ENCODE measurements at regions not wholly inside any gene's neighbourhood (a gene's known extent, or its start where the extent isn't known, plus 50 kb on each side); places are given as distances from the start of the nearest gene placed in this dataset.

DNA sequence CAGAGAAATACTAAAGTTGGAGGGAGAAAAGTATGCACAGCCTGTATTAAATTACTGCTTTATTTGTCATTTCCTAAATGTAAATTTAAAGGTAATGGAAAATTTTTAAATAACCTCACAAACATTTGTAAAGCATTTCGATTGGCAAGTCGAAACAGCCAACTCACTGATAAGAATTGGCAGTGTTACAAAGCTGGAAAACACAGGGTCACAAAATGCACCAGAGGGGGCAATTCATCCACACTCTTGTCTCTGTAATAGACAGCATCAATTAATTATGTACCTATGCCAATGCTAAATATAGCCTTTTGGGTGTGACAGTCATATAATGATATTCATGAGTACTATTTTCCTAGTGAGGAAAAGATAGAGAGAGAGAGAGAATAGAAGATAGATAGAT lies 140.6 kb upstream of the PRLR start:
- H3K9me3 ChIP-seq (ENCODE audit: control extremely low read depth in 1 of 5, control insufficient read depth in 4 of 5, insufficient read depth in 2 of 5, low read depth in 1 of 5, low read length in 4 of 5), result no peaks in the 10 kb centered on the region
- ChIA-PET CTCF (no interaction called here), POLR2A (no interaction called here)
- no CpG with 5 or more reads among the region's 2 CpGs for WGBS (ENCODE audit: insufficient coverage)
- H3K4me1 ChIP-seq (ENCODE audit: control extremely low read depth in 1 of 4, control insufficient read depth in 4 of 4, insufficient read depth in 4 of 4, low read length in 3 of 4), result no peaks in the 10 kb centered on the region
- no peaks in the 10 kb centered on the region for H3K36me3 ChIP-seq (ENCODE audit: control insufficient read depth in 4 of 4, insufficient read depth in 4 of 4, low read length in 3 of 4)
- DNase-seq, result no peak
- H3K4me3 ChIP-seq (ENCODE audit: control insufficient read depth in 1 of 7, extremely low read depth in 1 of 7, insufficient read depth in 4 of 7, low read depth in 2 of 7, low read length in 6 of 7), result no peak overlapping the region
- no peak overlapping the region for H3K27ac ChIP-seq (ENCODE audit: insufficient read depth in 1 of 2, low read depth in 1 of 2, low read length in 2 of 2, poor library complexity in 1 of 2, severe bottlenecking in 2 of 2)
- H3K27me3 ChIP-seq (replicated peaks in 2 of 5; ENCODE audit: control insufficient read depth in 4 of 5, insufficient read depth in 5 of 5, low read length in 4 of 5), result peaks cover 0 to 2% (median 0%) of the 10 kb centered on the region in 5 experiments

DNA sequence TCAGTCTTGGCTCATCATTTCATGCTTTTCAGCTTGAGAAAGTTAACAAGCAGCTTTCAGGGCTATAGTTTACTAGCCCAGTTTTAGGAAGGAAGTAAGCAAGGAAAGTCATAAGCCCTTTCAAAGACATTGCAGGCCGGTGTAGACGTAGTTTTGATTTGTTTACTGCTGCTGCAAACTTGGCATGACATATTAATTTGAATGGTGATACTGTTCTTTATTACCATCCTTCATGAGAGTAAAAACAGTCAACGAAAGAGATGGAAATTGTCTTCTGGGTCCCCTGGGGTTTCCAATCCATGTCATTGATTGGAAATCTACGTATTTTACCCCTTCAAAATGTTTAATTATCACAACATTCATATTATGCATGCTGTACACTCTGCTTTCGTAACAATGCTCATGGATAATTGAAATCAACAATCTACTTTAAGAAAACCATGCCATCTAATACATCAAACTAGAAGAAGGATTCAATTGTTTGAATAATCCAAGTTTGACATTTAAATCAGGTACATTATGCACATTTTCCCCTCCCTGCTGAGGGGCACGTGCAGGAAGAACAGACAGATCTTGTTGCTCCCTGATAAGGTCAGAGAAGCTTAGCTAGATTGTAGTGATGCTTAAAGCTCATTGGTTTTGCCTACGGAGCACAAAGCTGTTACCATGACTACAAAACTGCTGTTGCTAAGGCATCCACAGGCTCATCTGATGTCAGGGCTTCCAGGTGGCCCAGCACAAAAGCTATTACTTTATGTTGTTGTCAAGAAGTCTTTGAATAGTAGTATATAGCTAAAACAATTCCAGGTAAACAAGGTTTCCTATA lies 139.9 kb upstream of the PRLR start:
- Histone ChIP-seq H3K4me1 (ENCODE audit: control extremely low read depth in 1 of 4, control insufficient read depth in 4 of 4, insufficient read depth in 4 of 4, low read length in 3 of 4) (no peaks in the 10 kb centered on the region), H3K9me3 (ENCODE audit: control extremely low read depth in 1 of 5, control insufficient read depth in 4 of 5, insufficient read depth in 2 of 5, low read depth in 1 of 5, low read length in 4 of 5) (no peaks in the 10 kb centered on the region), H3K27ac (ENCODE audit: insufficient read depth in 1 of 2, low read depth in 1 of 2, low read length in 2 of 2, poor library complexity in 1 of 2, severe bottlenecking in 2 of 2) (no peak overlapping the region), H3K36me3 (ENCODE audit: control insufficient read depth in 4 of 4, insufficient read depth in 4 of 4, low read length in 3 of 4) (no peaks in the 10 kb centered on the region), H3K4me3 (ENCODE audit: control insufficient read depth in 1 of 7, extremely low read depth in 1 of 7, insufficient read depth in 4 of 7, low read depth in 2 of 7, low read length in 6 of 7) (no peak overlapping the region), H3K27me3 (replicated peaks in 2 of 5; ENCODE audit: control insufficient read depth in 4 of 5, insufficient read depth in 5 of 5, low read length in 4 of 5) (peaks cover 0 to 2% (median 0%) of the 10 kb centered on the region in 5 experiments)
- CTCF ChIA-PET, result no interaction called here
- POLR2A ChIA-PET, result no interaction called here
- no peak for DNase-seq
- WGBS (ENCODE audit: insufficient coverage), result 59% methylated on average over 5 of the region's 7 CpGs

DNA sequence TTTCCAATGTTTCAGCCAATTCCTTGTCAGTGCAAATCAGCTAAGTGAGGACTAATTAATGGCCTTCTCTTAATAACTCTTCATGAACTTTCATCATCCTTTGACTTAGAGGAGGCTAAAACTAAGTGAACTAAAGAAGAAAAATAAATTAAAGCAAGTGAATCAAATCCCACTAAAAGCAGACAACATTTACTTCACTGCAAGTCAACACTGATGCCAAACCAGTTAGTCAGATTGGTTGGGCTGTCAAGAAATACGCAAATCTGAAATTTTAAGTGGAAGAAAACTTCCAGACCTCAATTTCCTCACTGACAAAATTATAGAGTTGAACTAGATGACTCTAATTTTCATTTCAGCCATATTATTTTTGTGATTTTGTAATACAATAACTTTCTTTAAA lies 137.2 kb upstream of the PRLR start:
- no peaks in the 10 kb centered on the region for H3K9me3 ChIP-seq (ENCODE audit: control extremely low read depth in 1 of 5, control insufficient read depth in 4 of 5, insufficient read depth in 2 of 5, low read depth in 1 of 5, low read length in 4 of 5)
- peaks cover 0 to 2% (median 0%) of the 10 kb centered on the region in 5 experiments for H3K27me3 ChIP-seq (replicated peaks in 2 of 5; ENCODE audit: control insufficient read depth in 4 of 5, insufficient read depth in 5 of 5, low read length in 4 of 5)
- no CpG with 5 or more reads among the region's 1 CpG for WGBS (ENCODE audit: insufficient coverage)
- CTCF ChIA-PET, result no interaction called here
- no peaks in the 10 kb centered on the region for H3K36me3 ChIP-seq (ENCODE audit: control insufficient read depth in 4 of 4, insufficient read depth in 4 of 4, low read length in 3 of 4)
- POLR2A ChIA-PET, result no interaction called here
- no peak overlapping the region for H3K4me3 ChIP-seq (ENCODE audit: control insufficient read depth in 1 of 7, extremely low read depth in 1 of 7, insufficient read depth in 4 of 7, low read depth in 2 of 7, low read length in 6 of 7)
- H3K4me1 ChIP-seq (ENCODE audit: control extremely low read depth in 1 of 4, control insufficient read depth in 4 of 4, insufficient read depth in 4 of 4, low read length in 3 of 4), result no peaks in the 10 kb centered on the region
- H3K27ac ChIP-seq (ENCODE audit: insufficient read depth in 1 of 2, low read depth in 1 of 2, low read length in 2 of 2, poor library complexity in 1 of 2, severe bottlenecking in 2 of 2), result no peak overlapping the region
- no peak for DNase-seq

DNA sequence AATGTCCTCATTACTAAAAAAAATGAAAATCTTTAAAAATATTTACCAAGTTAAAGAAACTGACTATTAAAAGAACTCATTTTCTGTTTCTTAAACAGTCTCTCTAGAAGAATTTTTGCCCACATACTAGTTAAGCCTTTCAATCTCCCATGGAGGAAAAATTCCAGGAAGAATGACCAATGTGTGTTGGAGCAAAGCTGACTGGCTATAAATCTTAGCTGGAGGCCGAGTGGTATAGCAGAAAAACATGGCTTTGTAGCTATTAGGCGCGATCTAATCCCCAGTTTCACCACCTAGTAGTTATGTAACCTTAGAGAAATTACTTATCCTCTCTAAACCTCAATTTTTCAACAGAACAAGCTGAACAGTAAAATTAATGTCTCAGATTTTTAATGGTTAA lies 135.5 kb upstream of the PRLR start:
- H3K27me3 ChIP-seq (replicated peaks in 2 of 5; ENCODE audit: control insufficient read depth in 4 of 5, insufficient read depth in 5 of 5, low read length in 4 of 5), result peaks cover 0 to 2% (median 0%) of the 10 kb centered on the region in 5 experiments
- H3K27ac ChIP-seq (ENCODE audit: insufficient read depth in 1 of 2, low read depth in 1 of 2, low read length in 2 of 2, poor library complexity in 1 of 2, severe bottlenecking in 2 of 2), result no peak overlapping the region
- CTCF ChIA-PET, result no interaction called here
- H3K9me3 ChIP-seq (ENCODE audit: control extremely low read depth in 1 of 5, control insufficient read depth in 4 of 5, insufficient read depth in 2 of 5, low read depth in 1 of 5, low read length in 4 of 5), result no peaks in the 10 kb centered on the region
- H3K36me3 ChIP-seq (ENCODE audit: control insufficient read depth in 4 of 4, insufficient read depth in 4 of 4, low read length in 3 of 4), result no peaks in the 10 kb centered on the region
- no peak overlapping the region for H3K4me3 ChIP-seq (ENCODE audit: control insufficient read depth in 1 of 7, extremely low read depth in 1 of 7, insufficient read depth in 4 of 7, low read depth in 2 of 7, low read length in 6 of 7)
- no peak for DNase-seq
- POLR2A ChIA-PET, result no interaction called here
- 87% methylated on average over 3 of the region's 3 CpGs for WGBS (ENCODE audit: insufficient coverage)
- no peaks in the 10 kb centered on the region for H3K4me1 ChIP-seq (ENCODE audit: control extremely low read depth in 1 of 4, control insufficient read depth in 4 of 4, insufficient read depth in 4 of 4, low read length in 3 of 4)

DNA sequence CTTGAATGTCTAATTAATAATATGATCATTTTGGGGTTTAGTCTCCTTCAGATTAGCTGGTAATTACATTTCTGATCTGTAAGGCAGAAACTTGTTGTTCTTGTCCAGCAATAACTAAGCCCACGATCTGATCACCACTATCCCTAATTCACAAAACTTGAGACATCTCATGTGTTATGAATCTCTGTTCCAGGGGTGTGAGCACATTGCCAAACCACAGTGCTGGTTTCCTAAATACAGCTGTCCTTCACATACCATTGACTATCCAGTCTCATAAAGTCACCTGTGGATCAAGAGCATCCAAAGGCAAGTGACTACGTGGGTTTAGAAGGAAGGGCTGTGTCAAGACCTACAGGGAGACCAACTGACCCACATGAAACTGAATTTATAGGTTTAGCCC lies 134.1 kb upstream of the PRLR start:
- Histone ChIP-seq H3K4me1 (ENCODE audit: control extremely low read depth in 1 of 4, control insufficient read depth in 4 of 4, insufficient read depth in 4 of 4, low read length in 3 of 4) (no peaks in the 10 kb centered on the region), H3K4me3 (ENCODE audit: control insufficient read depth in 1 of 7, extremely low read depth in 1 of 7, insufficient read depth in 4 of 7, low read depth in 2 of 7, low read length in 6 of 7) (no peak overlapping the region), H3K9me3 (ENCODE audit: control extremely low read depth in 1 of 5, control insufficient read depth in 4 of 5, insufficient read depth in 2 of 5, low read depth in 1 of 5, low read length in 4 of 5) (no peaks in the 10 kb centered on the region), H3K27me3 (replicated peaks in 2 of 5; ENCODE audit: control insufficient read depth in 4 of 5, insufficient read depth in 5 of 5, low read length in 4 of 5) (peaks cover 0 to 2% (median 0%) of the 10 kb centered on the region in 5 experiments), H3K36me3 (ENCODE audit: control insufficient read depth in 4 of 4, insufficient read depth in 4 of 4, low read length in 3 of 4) (no peaks in the 10 kb centered on the region), H3K27ac (ENCODE audit: insufficient read depth in 1 of 2, low read depth in 1 of 2, low read length in 2 of 2, poor library complexity in 1 of 2, severe bottlenecking in 2 of 2) (no peak overlapping the region)
- CTCF ChIA-PET, result no interaction called here
- POLR2A ChIA-PET, result no interaction called here
- WGBS (ENCODE audit: insufficient coverage), result no CpG with 5 or more reads among the region's 2 CpGs
- no peak for DNase-seq

DNA sequence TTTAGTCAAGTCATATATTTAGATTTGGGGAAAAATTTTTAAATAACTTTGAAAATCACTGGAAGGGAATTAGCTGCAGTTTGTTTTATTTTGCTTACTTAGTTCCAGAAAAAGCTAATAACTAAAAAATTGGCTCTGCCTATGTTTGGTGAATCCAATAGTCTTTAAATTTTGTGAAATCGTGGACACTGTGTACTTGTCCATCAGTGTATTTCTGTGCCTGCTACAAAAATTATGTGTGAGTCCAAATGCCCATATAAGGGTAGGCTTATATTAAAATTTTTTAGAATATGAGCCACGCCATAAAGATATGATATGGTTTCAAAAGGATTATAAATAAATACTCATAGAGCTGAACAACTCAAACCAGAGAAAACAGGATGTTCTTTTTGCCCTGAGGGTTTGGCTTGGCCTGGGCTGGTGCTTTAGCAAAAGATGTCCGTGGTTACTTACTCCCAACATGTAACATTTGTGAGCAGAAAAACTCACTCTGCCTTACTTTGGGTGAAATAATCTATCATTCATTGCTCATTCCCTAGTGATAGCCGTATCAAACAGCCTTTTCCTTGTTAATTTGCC lies 133.2 kb upstream of the PRLR start:
- POLR2A ChIA-PET, result no interaction called here
- Histone ChIP-seq H3K27ac (ENCODE audit: insufficient read depth in 1 of 2, low read depth in 1 of 2, low read length in 2 of 2, poor library complexity in 1 of 2, severe bottlenecking in 2 of 2) (no peak overlapping the region), H3K9me3 (ENCODE audit: control extremely low read depth in 1 of 5, control insufficient read depth in 4 of 5, insufficient read depth in 2 of 5, low read depth in 1 of 5, low read length in 4 of 5) (no peaks in the 10 kb centered on the region), H3K36me3 (ENCODE audit: control insufficient read depth in 4 of 4, insufficient read depth in 4 of 4, low read length in 3 of 4) (no peaks in the 10 kb centered on the region), H3K4me3 (ENCODE audit: control insufficient read depth in 1 of 7, extremely low read depth in 1 of 7, insufficient read depth in 4 of 7, low read depth in 2 of 7, low read length in 6 of 7) (no peak overlapping the region), H3K4me1 (ENCODE audit: control extremely low read depth in 1 of 4, control insufficient read depth in 4 of 4, insufficient read depth in 4 of 4, low read length in 3 of 4) (no peaks in the 10 kb centered on the region), H3K27me3 (replicated peaks in 2 of 5; ENCODE audit: control insufficient read depth in 4 of 5, insufficient read depth in 5 of 5, low read length in 4 of 5) (peaks cover 0 to 2% (median 0%) of the 10 kb centered on the region in 5 experiments)
- no peak for DNase-seq
- CTCF ChIA-PET, result no interaction called here
- 76% methylated on average over 3 of the region's 4 CpGs for WGBS (ENCODE audit: insufficient coverage)

DNA sequence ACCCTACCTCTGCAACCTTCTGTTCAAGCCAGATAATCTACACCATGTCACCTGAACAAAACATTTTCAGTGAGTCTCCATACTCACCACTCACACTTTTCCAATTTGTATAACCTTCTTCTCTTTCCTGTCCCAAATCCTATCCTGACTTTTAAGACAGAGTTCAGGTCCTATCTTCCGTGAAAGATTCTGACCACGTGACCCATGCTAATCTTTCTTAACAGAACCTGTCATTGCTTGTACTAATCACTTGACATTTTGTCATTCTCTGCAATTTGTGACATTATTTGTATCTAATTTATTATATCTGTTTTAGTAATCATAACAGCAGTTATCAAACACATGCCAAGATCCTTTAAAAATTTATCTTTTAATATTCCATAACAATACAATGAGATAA lies 132.5 kb upstream of the PRLR start:
- H3K27ac ChIP-seq (ENCODE audit: insufficient read depth in 1 of 2, low read depth in 1 of 2, low read length in 2 of 2, poor library complexity in 1 of 2, severe bottlenecking in 2 of 2), result no peak overlapping the region
- peaks cover 0 to 2% (median 0%) of the 10 kb centered on the region in 5 experiments for H3K27me3 ChIP-seq (replicated peaks in 2 of 5; ENCODE audit: control insufficient read depth in 4 of 5, insufficient read depth in 5 of 5, low read length in 4 of 5)
- H3K9me3 ChIP-seq (ENCODE audit: control extremely low read depth in 1 of 5, control insufficient read depth in 4 of 5, insufficient read depth in 2 of 5, low read depth in 1 of 5, low read length in 4 of 5), result no peaks in the 10 kb centered on the region
- ChIA-PET CTCF (no interaction called here), POLR2A (no interaction called here)
- DNase-seq, result no peak
- WGBS (ENCODE audit: insufficient coverage), result no CpG with 5 or more reads among the region's 2 CpGs
- no peak overlapping the region for H3K4me3 ChIP-seq (ENCODE audit: control insufficient read depth in 1 of 7, extremely low read depth in 1 of 7, insufficient read depth in 4 of 7, low read depth in 2 of 7, low read length in 6 of 7)
- H3K4me1 ChIP-seq (ENCODE audit: control extremely low read depth in 1 of 4, control insufficient read depth in 4 of 4, insufficient read depth in 4 of 4, low read length in 3 of 4), result no peaks in the 10 kb centered on the region
- no peaks in the 10 kb centered on the region for H3K36me3 ChIP-seq (ENCODE audit: control insufficient read depth in 4 of 4, insufficient read depth in 4 of 4, low read length in 3 of 4)
